ENCODE measurements at regions not wholly inside any gene's neighbourhood (a gene's known extent, or its start where the extent isn't known, plus 50 kb on each side); places are given as distances from the start of the nearest gene placed in this dataset.
"Not testable (repeated sequence)": the region's sequence is repeated elsewhere in the genome, so short reads cannot be mapped to it uniquely, and the experiment has no call there.

- Histone ChIP-seq H3K27me3 (peaks cover 0 to 51% (median 15%) of the 10 kb centered on the region in 9 donors), H3K9me3 (peaks cover 0 to 12% (median 0%) of the 10 kb centered on the region in 12 donors), H3K4me1 (peaks cover 0 to 4% (median 0%) of the 10 kb centered on the region in 12 donors), H3K4me3 (no peak overlapping the region), H3K36me3 (no peaks in the 10 kb centered on the region), H3K27ac (no peak overlapping the region)
- intact Hi-C loops (cut with DNase I): loop anchor here in 1 of 10 donors (10.0 kb wide), 1 partner anchor 464 kb away; no protein-coding TSS in a partner anchor
- TF ChIP-seq POLR2A (IDR thresholded peaks at IDR 0.05): no peak
- DNase-seq (no peak), ATAC-seq (peak in 1 of 4 donors; percentile 72)
- 39 to 67% (median 53%) methylated on average over 7 of the region's 7 CpGs for WGBS, 4 donors
These were observed 74.2 kb downstream of the MSX2 start for GRCh38 chr5:174798551-174798951.

- Histone ChIP-seq H3K4me1 (peaks cover 0 to 6% (median 0%) of the 10 kb centered on the region in 12 donors), H3K27ac (no peak overlapping the region), H3K36me3 (no peaks in the 10 kb centered on the region), H3K4me3 (no peak overlapping the region), H3K9me3 (peaks cover 0 to 12% (median 0%) of the 10 kb centered on the region in 12 donors), H3K27me3 (peaks cover 0 to 57% (median 24%) of the 10 kb centered on the region in 9 donors)
- intact Hi-C loops (cut with DNase I): loop anchor here in 2 of 10 donors (2.0 to 10.0 kb wide), 2 partner anchors 378 to 462 kb away; no protein-coding TSS in a partner anchor
- no peak for TF ChIP-seq POLR2A (IDR thresholded peaks at IDR 0.05)
- WGBS, 4 donors: 64 to 84% (median 75%) methylated on average over 7 of the region's 7 CpGs
- ATAC-seq (no peak), DNase-seq (no peak)
These were observed 72.4 kb downstream of the MSX2 start for GRCh38 chr5:174796711-174797192.

- H3K4me3 ChIP-seq: no peak overlapping the region
- peaks cover 0 to 57% (median 24%) of the 10 kb centered on the region in 9 donors for H3K27me3 ChIP-seq
- H3K36me3 ChIP-seq: no peaks in the 10 kb centered on the region
- intact Hi-C loops (cut with DNase I): loop anchor here in 7 of 10 donors (2.0 to 10.0 kb wide), 5 partner anchors 373 to 468 kb away; no protein-coding TSS in a partner anchor
- WGBS, 4 donors: 45 to 56% (median 54%) methylated on average over 10 to 11 of the region's 11 CpGs
- ATAC-seq (no peak), DNase-seq (no peak)
- no peak for TF ChIP-seq POLR2A (IDR thresholded peaks at IDR 0.05)
- H3K27ac ChIP-seq: no peak overlapping the region
- peaks cover 0 to under 1% (median 0%) of the 10 kb centered on the region in 12 donors for H3K9me3 ChIP-seq
- peaks cover 0 to 6% (median 0%) of the 10 kb centered on the region in 12 donors for H3K4me1 ChIP-seq
These were observed 70.7 kb downstream of the MSX2 start for GRCh38 chr5:174794931-174795672.

- Histone ChIP-seq H3K9me3 (no peaks in the 10 kb centered on the region), H3K4me3 (no peak overlapping the region), H3K4me1 (peaks cover 0 to 6% (median 0%) of the 10 kb centered on the region in 12 donors), H3K27me3 (peaks cover 0 to 51% (median 23%) of the 10 kb centered on the region in 9 donors), H3K27ac (no peak overlapping the region), H3K36me3 (no peaks in the 10 kb centered on the region)
- DNase-seq: peak; percentile 37 to 76 (median 43)
- TF ChIP-seq POLR2A (IDR thresholded peaks at IDR 0.05) (no peak), CTCF (IDR thresholded peaks at IDR 0.05) (peak; percentile 60 to 85 (median 76))
- ATAC-seq: peak in 3 of 4 donors; percentile 57 to 88 (median 85)
- 2 to 3% (median 3%) methylated on average over 13 to 31 of the region's 31 CpGs for WGBS, 4 donors
- intact Hi-C loops (cut with DNase I): loop anchor here (1.0 to 10.0 kb wide), 7 partner anchors 372 to 467 kb away; no protein-coding TSS in a partner anchor
These were observed 69.4 kb downstream of the MSX2 start for GRCh38 chr5:174793684-174794328.

- intact Hi-C loops (cut with DNase I): loop anchor here (1.0 to 10.0 kb wide), 7 partner anchors 371 to 466 kb away; no protein-coding TSS in a partner anchor
- Histone ChIP-seq H3K9me3 (no peaks in the 10 kb centered on the region), H3K27ac (no peak overlapping the region), H3K4me3 (no peak overlapping the region), H3K4me1 (peaks cover 0 to 6% (median 0%) of the 10 kb centered on the region in 12 donors), H3K36me3 (no peaks in the 10 kb centered on the region), H3K27me3 (peaks cover 0 to 44% (median 16%) of the 10 kb centered on the region in 9 donors)
- DNase-seq (no peak), ATAC-seq (no peak)
- no peak for TF ChIP-seq POLR2A (IDR thresholded peaks at IDR 0.05)
- TF ChIP-seq CTCF (IDR thresholded peaks at IDR 0.05): no peak
- 59 to 76% (median 67%) methylated on average over 6 of the region's 6 CpGs for WGBS, 4 donors
These were observed 68.7 kb downstream of the MSX2 start for GRCh38 chr5:174793076-174793475.

- H3K27me3 ChIP-seq: peaks cover 0 to 39% (median 9%) of the 10 kb centered on the region in 9 donors
- WGBS, 4 donors: 68 to 75% (median 71%) methylated on average over 1 of the region's 1 CpG
- intact Hi-C loops (cut with DNase I): loop anchor here (2.0 to 10.0 kb wide), 6 partner anchors 370 to 465 kb away; no protein-coding TSS in a partner anchor
These were observed 67.9 kb downstream of the MSX2 start for GRCh38 chr5:174792265-174792664.

More at GRCh38 chr5:174792265-174792664, 67.9 kb downstream of the MSX2 start:
- H3K27ac ChIP-seq, ATAC-seq, H3K36me3 ChIP-seq, H3K4me3 ChIP-seq, DNase-seq, H3K4me1 ChIP-seq, H3K9me3 ChIP-seq: not testable (repeated sequence)

Measured in heart left ventricle (tissue), 16 donors.